ENCODE measurements at regions not wholly inside any gene's neighbourhood (a gene's known extent, or its start where the extent isn't known, plus 50 kb on each side); places are given as distances from the start of the nearest gene placed in this dataset.
A peak's percentile ranks its signal among the peaks of the same experiment; 100 is the strongest.

- DNase-seq (ENCODE audit: low read depth in 2 of 2), result no peak
Measured at GRCh38 chr11:128261011-128261421, 326.3 kb downstream of the ETS1 start.

- no peak for DNase-seq (ENCODE audit: low read depth in 2 of 2)
Measured at GRCh38 chr11:128260398-128260797, 327.0 kb downstream of the ETS1 start.

GRCh38 chr11:128259816-128260215 is 327.5 kb downstream of the ETS1 start:
- no peak for DNase-seq (ENCODE audit: low read depth in 2 of 2)

- no peak for DNase-seq (ENCODE audit: low read depth in 2 of 2)
Measured at GRCh38 chr11:128254941-128255340, 332.4 kb downstream of the ETS1 start.

GRCh38 chr11:128251140-128251539 is 336.2 kb downstream of the ETS1 start:
- DNase-seq (ENCODE audit: low read depth in 2 of 2), result peak in 1 of 2 experiments; percentile 36

- DNase-seq (ENCODE audit: low read depth in 2 of 2), result no peak
Measured at GRCh38 chr11:128250482-128250881, 336.9 kb downstream of the ETS1 start.

- peak; percentile 61 to 64 for DNase-seq (ENCODE audit: low read depth in 2 of 2)
Measured at GRCh38 chr11:128246810-128247594, 340.4 kb downstream of the ETS1 start.

GRCh38 chr11:128246364-128246801 is 341.0 kb downstream of the ETS1 start:
- DNase-seq (ENCODE audit: low read depth in 2 of 2), result peak; percentile 53 to 62

- DNase-seq (ENCODE audit: low read depth in 2 of 2), result no peak
Measured at GRCh38 chr11:128244871-128245270, 342.5 kb downstream of the ETS1 start.

- no peak for DNase-seq (ENCODE audit: low read depth in 2 of 2)
Measured at GRCh38 chr11:128242451-128242850, 344.9 kb downstream of the ETS1 start.

GRCh38 chr11:128240546-128240945 is 346.8 kb downstream of the ETS1 start:
- DNase-seq (ENCODE audit: low read depth in 2 of 2), result no peak

GRCh38 chr11:128239306-128239705 is 348.1 kb downstream of the ETS1 start:
- no peak for DNase-seq (ENCODE audit: low read depth in 2 of 2)

- DNase-seq (ENCODE audit: low read depth in 2 of 2), result no peak
Measured at GRCh38 chr11:128238521-128239265, 348.7 kb downstream of the ETS1 start.

GRCh38 chr11:128236506-128237498 is 350.6 kb downstream of the ETS1 start:
- no peak for DNase-seq (ENCODE audit: low read depth in 2 of 2)

GRCh38 chr11:128235958-128236357 is 351.4 kb downstream of the ETS1 start:
- no peak for DNase-seq (ENCODE audit: low read depth in 2 of 2)

GRCh38 chr11:128235426-128235825 is 351.9 kb downstream of the ETS1 start:
- DNase-seq (ENCODE audit: low read depth in 2 of 2), result no peak

- DNase-seq (ENCODE audit: low read depth in 2 of 2), result no peak
Measured at GRCh38 chr11:128234143-128234542, 353.2 kb downstream of the ETS1 start.

- DNase-seq (ENCODE audit: low read depth in 2 of 2), result no peak
Measured at GRCh38 chr11:128232588-128232987, 354.8 kb downstream of the ETS1 start.

- no peak for DNase-seq (ENCODE audit: low read depth in 2 of 2)
Measured at GRCh38 chr11:128231845-128232410, 355.4 kb downstream of the ETS1 start.

GRCh38 chr11:128227466-128227865 is 359.9 kb downstream of the ETS1 start:
- DNase-seq (ENCODE audit: low read depth in 2 of 2), result no peak

- no peak for DNase-seq (ENCODE audit: low read depth in 2 of 2)
Measured at GRCh38 chr11:128226106-128226716, 361.1 kb downstream of the ETS1 start.
